ENCODE measurements at regions not wholly inside any gene's neighbourhood (a gene's known extent, or its start where the extent isn't known, plus 50 kb on each side); places are given as distances from the start of the nearest gene placed in this dataset.

GRCh38 chr17:33653399-33653788 is 360.3 kb upstream of the ASIC2 start:
- H3K36me3 ChIP-seq, result no peaks in the 10 kb centered on the region
- peaks cover 64% of the 10 kb centered on the region for H3K27me3 ChIP-seq
- H3K4me3 ChIP-seq (ENCODE audit: low read depth in 1 of 2, low read length in 1 of 2), result no peak overlapping the region
- no peak for TF ChIP-seq CTCF (IDR thresholded peaks at IDR 0.05)
- no peaks in the 10 kb centered on the region for H3K4me1 ChIP-seq (ENCODE audit: control insufficient read depth in 1 of 2, insufficient read depth in 1 of 2, low read depth in 1 of 2, low read length in 1 of 2)
- no peaks in the 10 kb centered on the region for H3K9me3 ChIP-seq
- no peak overlapping the region for H3K27ac ChIP-seq

- Histone ChIP-seq H3K9me3 (no peaks in the 10 kb centered on the region), H3K27me3 (peaks cover 36% of the 10 kb centered on the region), H3K4me1 (ENCODE audit: control insufficient read depth in 1 of 2, insufficient read depth in 1 of 2, low read depth in 1 of 2, low read length in 1 of 2) (no peaks in the 10 kb centered on the region), H3K4me3 (ENCODE audit: low read depth in 1 of 2, low read length in 1 of 2) (no peak overlapping the region), H3K36me3 (no peaks in the 10 kb centered on the region), H3K27ac (no peak overlapping the region)
- no peak for TF ChIP-seq CTCF (IDR thresholded peaks at IDR 0.05)
Observed at GRCh38 chr17:33657181-33657580, 364.1 kb upstream of the ASIC2 start.

GRCh38 chr17:33661975-33662374 is 368.9 kb upstream of the ASIC2 start:
- Histone ChIP-seq H3K9me3 (no peaks in the 10 kb centered on the region), H3K27ac (no peak overlapping the region), H3K4me1 (ENCODE audit: control insufficient read depth in 1 of 2, insufficient read depth in 1 of 2, low read depth in 1 of 2, low read length in 1 of 2) (peaks cover 0 to 7% of the 10 kb centered on the region in 2 experiments), H3K36me3 (no peaks in the 10 kb centered on the region), H3K4me3 (ENCODE audit: low read depth in 1 of 2, low read length in 1 of 2) (no peak overlapping the region), H3K27me3 (peaks cover 20% of the 10 kb centered on the region)
- TF ChIP-seq CTCF (IDR thresholded peaks at IDR 0.05), result no peak

GRCh38 chr17:33664116-33664840 is 371.2 kb upstream of the ASIC2 start:
- no peaks in the 10 kb centered on the region for H3K36me3 ChIP-seq
- H3K4me1 ChIP-seq (ENCODE audit: control insufficient read depth in 1 of 2, insufficient read depth in 1 of 2, low read depth in 1 of 2, low read length in 1 of 2), result peaks cover 0 to 17% of the 10 kb centered on the region in 2 experiments
- H3K4me3 ChIP-seq (ENCODE audit: low read depth in 1 of 2, low read length in 1 of 2), result no peak overlapping the region
- TF ChIP-seq CTCF (IDR thresholded peaks at IDR 0.05), result no peak
- no peak overlapping the region for H3K27ac ChIP-seq
- H3K27me3 ChIP-seq, result peaks cover 17% of the 10 kb centered on the region
- H3K9me3 ChIP-seq, result no peaks in the 10 kb centered on the region

GRCh38 chr17:33667052-33667509 is 374.0 kb upstream of the ASIC2 start:
- H3K27ac ChIP-seq, result peak overlapping the region; percentile 68
- H3K4me1 ChIP-seq (ENCODE audit: control insufficient read depth in 1 of 2, insufficient read depth in 1 of 2, low read depth in 1 of 2, low read length in 1 of 2), result peaks cover 0 to 17% of the 10 kb centered on the region in 2 experiments
- H3K4me3 ChIP-seq (ENCODE audit: low read depth in 1 of 2, low read length in 1 of 2), result no peak overlapping the region
- no peaks in the 10 kb centered on the region for H3K9me3 ChIP-seq
- no peak for TF ChIP-seq CTCF (IDR thresholded peaks at IDR 0.05)
- H3K27me3 ChIP-seq, result peaks cover 17% of the 10 kb centered on the region
- no peaks in the 10 kb centered on the region for H3K36me3 ChIP-seq

All from neutrophil (primary cell).